Stimulated activated CD4-positive, alpha-beta T cell treated with anti-CD3 and anti-CD28 coated beads, Interleukin-15, amount 100 ng/mL, for 24 hours (primary cell): ENCODE measurements at regions not wholly inside any gene's neighbourhood (a gene's known extent, or its start where the extent isn't known, plus 50 kb on each side); places are given as distances from the start of the nearest gene placed in this dataset.
"Not testable (repeated sequence)": the region's sequence is repeated elsewhere in the genome, so short reads cannot be mapped to it uniquely, and the experiment has no call there.

Source experiments
- DNase-seq: peaks from one replicate; pipeline ENCODE4 v3.0.0-alpha.2; 2020

- no peak for DNase-seq
Observed at GRCh38 chr6:76837564-76837963, 625.7 kb downstream of the HTR1B start.

GRCh38 chr6:76835695-76836094, 627.6 kb downstream of the HTR1B start:
- DNase-seq, result no peak

DNA sequence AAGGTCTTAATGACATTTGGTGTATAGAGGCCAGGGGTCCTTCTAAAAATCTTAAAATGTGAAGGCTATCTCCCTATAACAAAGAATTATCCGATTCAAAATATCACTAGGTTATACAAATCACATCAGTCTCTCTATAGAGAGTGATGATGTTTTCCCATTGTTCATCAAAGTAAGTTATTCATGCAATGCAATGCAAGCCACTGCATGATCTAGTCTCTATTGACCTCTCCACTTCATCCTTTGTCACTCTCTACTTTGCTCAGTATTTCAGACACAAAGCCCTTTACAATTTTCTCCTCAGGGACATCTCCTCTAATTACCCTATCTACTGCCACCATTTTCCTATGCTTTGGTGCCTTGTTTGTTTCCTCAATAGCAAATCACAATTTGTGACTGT, 628.0 kb downstream of the HTR1B start:
- no peak for DNase-seq

GRCh38 chr6:76834399-76834798, 628.9 kb downstream of the HTR1B start:
- DNase-seq, result no peak

DNA sequence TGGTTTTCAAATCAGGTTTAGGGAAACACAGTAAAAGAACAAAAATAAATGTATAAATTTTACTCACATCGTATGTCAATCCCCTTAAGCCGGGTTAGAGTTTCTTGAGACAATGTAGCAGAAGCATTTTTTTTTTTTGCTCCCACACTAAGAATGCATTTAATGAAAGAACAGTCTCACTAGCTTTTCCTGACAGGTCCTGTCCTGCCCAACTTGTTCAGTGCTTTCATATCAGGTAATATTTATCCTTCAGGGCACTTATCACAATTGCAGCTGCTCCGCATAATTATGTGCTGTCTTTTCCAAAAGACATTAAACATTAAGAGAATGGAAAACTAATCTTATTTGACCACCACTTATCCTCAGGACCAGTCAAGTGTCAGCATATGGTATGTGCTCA, 632.0 kb downstream of the HTR1B start:
- no peak for DNase-seq

GRCh38 chr6:76823578-76823977, 639.7 kb downstream of the HTR1B start:
- not testable (repeated sequence) for DNase-seq

DNA sequence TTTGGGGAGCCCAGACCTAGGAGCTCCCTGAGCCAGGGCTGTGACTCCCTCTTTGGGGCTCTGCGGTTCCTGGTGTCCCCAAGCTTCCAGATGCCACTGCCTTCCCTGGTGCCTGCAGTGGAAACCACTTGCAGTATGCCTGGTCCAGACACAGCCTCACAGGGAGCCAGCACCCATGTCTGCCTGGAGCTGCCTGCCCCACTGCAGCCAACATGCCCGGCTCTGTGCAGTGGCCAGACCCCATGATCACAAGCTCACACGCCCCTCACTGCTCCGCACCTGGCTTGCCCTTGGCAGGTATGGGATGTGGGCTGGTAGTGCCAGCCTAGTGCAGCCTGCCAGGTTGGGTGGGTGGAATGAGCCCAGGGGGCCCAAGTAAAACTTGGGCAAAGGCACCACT, 644.8 kb downstream of the HTR1B start:
- no peak for DNase-seq

GRCh38 chr6:76817429-76817828, 645.9 kb downstream of the HTR1B start:
- no peak for DNase-seq

GRCh38 chr6:76814496-76815458, 648.5 kb downstream of the HTR1B start:
- no peak for DNase-seq

DNA sequence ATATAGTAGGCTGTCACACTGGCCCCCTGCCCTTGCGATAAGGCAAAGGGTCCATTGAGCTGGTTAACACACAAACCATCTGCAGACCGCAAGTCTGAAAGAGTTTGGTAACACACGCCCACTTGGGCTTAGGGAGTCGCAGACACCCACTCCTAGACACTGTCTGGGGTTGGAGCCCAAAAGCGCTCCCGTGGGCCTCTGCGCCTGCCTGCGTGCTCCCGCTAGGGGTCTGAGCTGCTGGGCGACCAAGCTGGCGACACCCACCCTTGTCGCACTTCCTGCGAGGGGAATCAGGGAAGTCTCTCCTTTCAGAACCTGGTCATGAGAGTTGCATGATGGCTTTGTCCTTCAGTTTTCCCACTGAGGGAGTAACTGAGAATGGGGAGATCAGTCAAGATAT, 653.0 kb downstream of the HTR1B start:
- no peak for DNase-seq

DNA sequence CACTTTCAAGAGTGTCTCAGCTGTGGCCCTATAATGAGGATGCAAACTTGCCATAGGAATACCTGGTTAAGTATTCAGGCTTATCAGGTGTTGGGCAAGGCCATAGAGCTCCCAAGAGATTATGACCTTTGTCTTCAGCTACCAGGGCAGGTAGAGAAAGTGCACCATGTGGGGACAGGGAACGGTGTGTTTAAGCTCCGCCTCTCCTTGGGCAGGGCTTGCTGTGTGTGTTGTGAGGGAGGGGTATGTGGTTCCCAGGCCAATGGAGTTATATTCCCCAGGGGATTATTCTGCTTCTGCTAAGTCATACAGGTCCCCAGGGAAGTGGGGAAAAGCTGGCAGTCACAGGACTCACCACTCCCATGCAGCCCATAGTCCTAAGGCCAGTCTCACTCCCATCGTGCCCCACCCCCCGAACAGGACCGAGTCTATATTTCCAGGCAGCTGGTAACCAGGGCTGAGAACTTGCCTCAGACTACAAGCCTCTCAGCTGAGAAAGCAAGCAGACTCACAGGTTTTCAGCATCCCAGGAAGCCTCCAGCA, 660.2 kb downstream of the HTR1B start:
- DNase-seq, result no peak

DNA sequence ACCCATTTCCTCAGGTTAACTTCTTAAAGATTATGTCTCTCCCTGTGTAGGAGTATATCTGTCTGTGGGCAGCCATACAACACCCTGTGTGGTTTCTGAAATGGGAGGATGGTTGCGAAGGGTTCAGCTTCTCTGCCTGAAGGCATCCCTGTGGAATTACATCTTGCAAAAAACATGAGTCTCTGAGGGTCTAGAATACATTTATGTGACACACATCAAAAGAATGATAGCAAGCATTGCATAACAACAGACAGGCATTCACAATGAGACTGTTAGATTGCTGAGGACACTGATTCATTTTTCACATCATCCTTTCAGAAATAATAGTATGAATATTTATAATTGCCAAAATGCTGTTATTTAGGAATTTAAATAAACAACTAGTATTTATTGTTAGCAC, 670.9 kb downstream of the HTR1B start:
- DNase-seq, result no peak

GRCh38 chr6:76790881-76791280, 672.4 kb downstream of the HTR1B start:
- no peak for DNase-seq

- DNase-seq, result no peak
Observed at GRCh38 chr6:76790045-76790796, 673.1 kb downstream of the HTR1B start.

DNA sequence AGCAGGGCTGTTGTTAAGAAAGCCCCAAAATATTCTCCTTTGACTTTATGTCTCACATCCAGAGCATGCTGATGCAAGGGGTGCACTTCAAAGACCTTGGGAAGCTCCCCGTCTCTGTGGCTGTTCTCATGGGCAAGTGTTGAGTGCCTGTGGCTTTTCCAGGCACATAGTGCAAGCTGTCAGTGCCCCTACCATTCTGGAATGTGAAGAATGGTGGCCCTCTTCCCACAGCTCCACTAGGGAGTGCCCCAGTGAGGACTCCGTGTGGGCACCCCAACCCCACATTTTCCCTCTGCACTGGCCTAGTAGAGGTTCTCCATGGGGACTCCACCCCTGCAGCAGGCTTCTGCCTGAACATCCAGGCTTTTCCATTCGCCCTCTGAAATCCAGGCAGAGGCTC, 673.7 kb downstream of the HTR1B start:
- no peak for DNase-seq

DNA sequence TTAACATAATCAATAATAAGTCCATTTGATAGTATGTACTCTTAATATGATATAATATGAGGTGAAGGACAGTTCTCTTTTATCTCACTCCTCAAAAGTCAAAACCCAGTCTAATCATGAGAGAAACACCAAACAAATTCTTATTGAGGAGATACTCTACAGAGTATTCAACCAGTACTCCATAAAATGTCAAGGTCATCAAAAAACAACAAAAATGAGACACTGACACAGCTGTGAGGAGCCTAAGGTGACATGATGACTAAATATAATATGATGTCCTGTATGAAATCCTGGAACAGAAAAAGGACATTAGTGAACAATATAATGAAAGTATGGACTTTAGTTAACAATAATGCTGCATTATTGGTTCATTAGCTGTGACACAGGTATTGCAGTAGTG, 675.1 kb downstream of the HTR1B start:
- no peak for DNase-seq

- DNase-seq, result no peak
Observed at GRCh38 chr6:76779068-76779467, 684.2 kb downstream of the HTR1B start.

DNA sequence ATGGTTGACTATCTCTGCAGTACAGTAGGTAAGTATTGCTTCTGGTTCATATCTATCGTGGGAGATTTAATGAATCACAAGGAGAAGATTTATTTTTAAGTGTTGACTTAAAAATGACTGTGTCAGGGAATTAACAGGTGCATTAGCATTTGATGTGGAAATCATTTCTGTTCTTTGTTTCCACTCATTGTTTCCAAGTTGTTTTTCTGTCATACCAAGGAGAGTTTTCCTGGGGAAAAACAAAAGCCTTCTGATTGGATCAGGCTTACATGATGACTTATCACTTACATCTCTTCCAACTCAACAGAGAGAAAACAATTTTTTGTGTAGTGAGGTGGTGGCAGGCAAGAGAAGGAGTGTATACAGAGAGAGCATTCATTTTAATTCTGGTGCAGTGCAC, 686.4 kb downstream of the HTR1B start:
- DNase-seq, result no peak

DNA sequence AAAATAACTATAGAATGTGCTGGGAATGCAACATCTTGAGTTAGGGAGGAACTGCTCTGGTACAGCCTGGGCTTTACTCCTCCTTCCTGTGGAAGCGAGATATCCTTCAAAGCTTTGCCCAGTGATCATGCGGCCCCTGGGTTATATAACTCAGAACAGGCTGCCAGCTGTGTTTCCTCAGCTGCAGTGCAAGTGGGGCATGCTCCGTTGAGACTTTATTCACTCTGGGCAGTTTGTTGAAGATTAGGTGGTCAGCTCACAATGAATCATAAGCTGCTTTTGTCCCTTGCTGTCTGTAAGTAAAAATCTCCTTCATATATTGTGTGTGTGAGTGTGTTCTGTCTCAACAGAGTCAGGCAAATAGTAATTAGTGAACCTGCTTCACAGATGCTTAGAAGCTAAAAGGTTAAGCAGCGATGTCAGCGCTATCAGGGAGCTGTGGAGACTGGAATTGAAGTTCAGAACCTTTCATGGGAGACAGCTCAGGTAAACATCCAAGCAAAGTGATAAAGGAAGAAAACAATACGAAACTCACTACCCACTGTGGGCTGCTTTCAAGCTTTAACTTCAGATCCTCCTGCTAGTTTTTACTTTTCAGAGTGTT, 688.4 kb downstream of the HTR1B start:
- no peak for DNase-seq

DNA sequence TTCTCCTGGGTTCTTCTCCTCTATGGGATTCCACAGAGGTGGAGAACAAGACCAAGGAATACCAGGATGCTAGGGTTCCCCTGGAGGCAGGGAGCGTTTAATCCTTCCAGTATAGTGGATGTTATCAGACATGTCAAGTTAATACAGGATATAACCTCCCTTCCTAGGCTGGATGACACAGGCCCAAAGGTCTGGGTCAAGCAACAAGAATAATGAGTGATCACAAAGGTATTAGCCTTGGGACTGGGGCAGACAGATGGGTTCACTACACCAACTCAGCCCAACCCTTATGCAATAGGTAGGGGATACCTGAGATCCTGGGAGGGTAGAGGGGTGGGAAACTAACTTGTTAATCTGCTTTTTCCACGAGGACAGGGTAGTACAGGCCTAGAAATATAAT, 690.3 kb downstream of the HTR1B start:
- DNase-seq, result no peak

- DNase-seq, result no peak
Observed at GRCh38 chr6:76771059-76771634, 692.1 kb downstream of the HTR1B start.

DNA sequence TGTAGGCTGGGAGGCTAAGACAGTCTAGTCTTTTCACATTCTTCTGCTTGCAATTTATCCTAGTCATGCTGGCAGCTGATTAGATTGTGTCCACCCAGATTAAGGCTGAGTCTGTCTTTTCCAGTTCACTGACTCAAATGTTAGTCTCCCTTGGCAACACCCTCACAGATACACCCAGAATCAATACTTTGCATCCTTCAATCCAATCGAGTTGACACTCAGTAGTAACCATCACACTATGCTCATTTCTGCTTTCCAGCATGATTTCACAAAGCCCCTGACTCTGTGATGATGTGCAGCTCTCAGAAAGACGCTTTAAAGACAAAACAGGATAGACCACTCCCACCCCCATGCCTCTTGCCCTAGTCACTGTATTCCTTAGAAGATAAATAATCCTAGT, 693.0 kb downstream of the HTR1B start:
- no peak for DNase-seq

- DNase-seq, result no peak
Observed at GRCh38 chr6:76768556-76768955, 694.7 kb downstream of the HTR1B start.
